Fibroblast of lung (primary cell): ENCODE measurements at regions not wholly inside any gene's neighbourhood (a gene's known extent, or its start where the extent isn't known, plus 50 kb on each side); places are given as distances from the start of the nearest gene placed in this dataset.

Experiments used
- DNase-seq, 2 donors: peaks; one replicate each; pipeline versions ENCODE4 v3.0.0 to v3.0.0-alpha.2; 2010; ENCODE audit warnings: low read depth in 2 of 2
- H2AFZ ChIP-seq: 2 replicates; pipeline ENCODE4 v1.5.1; 2012; ENCODE audit warnings: low read length, control low read depth, inconsistent platforms
- H3K27ac ChIP-seq: 2 replicates; pipeline ENCODE4 v1.5.1; 2011; ENCODE audit warnings: low read length, control low read depth; ENCODE audit not compliant: insufficient read depth
- H3K27me3 ChIP-seq: 2 replicates; pipeline ENCODE4 v1.5.1; 2011; ENCODE audit warnings: mild to moderate bottlenecking, low read length; ENCODE audit not compliant: control insufficient read depth, insufficient read depth
- H3K36me3 ChIP-seq: 2 replicates; pipeline ENCODE4 v1.5.1; 2011; ENCODE audit warnings: low read length; ENCODE audit not compliant: control insufficient read depth, insufficient read depth
- H3K4me1 ChIP-seq: 2 replicates; pipeline ENCODE4 v1.5.1; 2011; ENCODE audit warnings: low read length; ENCODE audit not compliant: control insufficient read depth, insufficient read depth; ENCODE audit errors: extremely low read depth
- H3K4me2 ChIP-seq: 2 replicates; pipeline ENCODE4 v1.5.1; 2011; ENCODE audit warnings: low read length, control low read depth; ENCODE audit not compliant: insufficient read depth; ENCODE audit errors: extremely low read depth
- H3K4me3 ChIP-seq, 4 experiments: fragments of 200-600 bp in 1 of 4; sonication (generic) in 1 of 4; replicated peaks in 1 of 4; 2 replicates each; pipeline ENCODE4 v1.5.1; 2011 to 2016; ENCODE audit warnings: low read length in 4 of 4, low read depth in 3 of 4, mild to moderate bottlenecking in 3 of 4, control low read depth in 2 of 4, inconsistent platforms in 1 of 4, mixed read lengths in 1 of 4; ENCODE audit not compliant: insufficient read depth in 1 of 4; ENCODE audit errors: control extremely low read depth in 1 of 4
- H3K79me2 ChIP-seq: 2 replicates; pipeline ENCODE4 v1.5.1; 2012; ENCODE audit warnings: mild to moderate bottlenecking, low read length, inconsistent platforms; ENCODE audit not compliant: control insufficient read depth, insufficient read depth
- H3K9ac ChIP-seq: 2 replicates; pipeline ENCODE4 v1.5.1; 2011; ENCODE audit warnings: mild to moderate bottlenecking, low read length, control low read depth; ENCODE audit not compliant: insufficient read depth
- H3K9me3 ChIP-seq: 2 replicates; pipeline ENCODE4 v1.5.1; 2012; ENCODE audit warnings: low read depth, low read length; ENCODE audit not compliant: control insufficient read depth, insufficient read depth
- H4K20me1 ChIP-seq: 2 replicates; pipeline ENCODE4 v1.5.1; 2011; ENCODE audit warnings: low read length; ENCODE audit not compliant: control insufficient read depth, insufficient read depth; ENCODE audit errors: extremely low read depth
- CTCF ChIP-seq, 2 donors: IDR thresholded peaks in 1 of 2; conservative IDR thresholded peaks in 1 of 2; 1 replicate in 1 of 2; 2 replicates in 1 of 2; pipeline ENCODE4 v1.5.1; 2011 to 2012; ENCODE audit warnings: low read length in 2 of 2, control low read depth in 1 of 2, inconsistent platforms in 1 of 2, low read depth in 1 of 2, mild to moderate bottlenecking in 1 of 2
- EZH2 ChIP-seq: IDR thresholded peaks from 2 replicates; pipeline ENCODE4 v1.5.1; 2012; ENCODE audit warnings: low read length, control low read depth, mild to moderate bottlenecking; ENCODE audit errors: missing control alignments

GRCh38 chr3:176964661-176965060 is 232.6 kb downstream of the TBL1XR1 start:
- no peaks in the 10 kb centered on the region for H3K27me3 ChIP-seq
- H3K36me3 ChIP-seq = no peaks in the 10 kb centered on the region
- no peak overlapping the region for H3K4me3 ChIP-seq
- no peak for TF ChIP-seq EZH2
- no peak for TF ChIP-seq CTCF (conservative IDR thresholded peaks at IDR 0.05 in 1 of 2, IDR thresholded peaks at IDR 0.05 in 1 of 2; ENCODE audit: low read depth in 1 of 2, low read length in 2 of 2)
- DNase-seq = peak in 1 of 2 donors; percentile 58
- no peak overlapping the region for H3K27ac ChIP-seq
- no peaks in the 10 kb centered on the region for H3K4me1 ChIP-seq
- no peak overlapping the region for H2AFZ ChIP-seq
- no peaks in the 10 kb centered on the region for H3K79me2 ChIP-seq
- no peaks in the 10 kb centered on the region for H4K20me1 ChIP-seq
- H3K9ac ChIP-seq = no peak overlapping the region
- H3K9me3 ChIP-seq = no peaks in the 10 kb centered on the region
- no peak overlapping the region for H3K4me2 ChIP-seq

GRCh38 chr3:176961916-176962315 is 235.4 kb downstream of the TBL1XR1 start:
- H3K9me3 ChIP-seq = no peaks in the 10 kb centered on the region
- no peak overlapping the region for H3K9ac ChIP-seq
- H3K4me3 ChIP-seq = no peak overlapping the region
- no peaks in the 10 kb centered on the region for H3K4me1 ChIP-seq
- no peak overlapping the region for H3K27ac ChIP-seq
- TF ChIP-seq CTCF (conservative IDR thresholded peaks at IDR 0.05 in 1 of 2, IDR thresholded peaks at IDR 0.05 in 1 of 2; ENCODE audit: low read depth in 1 of 2, low read length in 2 of 2) = no peak
- no peak for TF ChIP-seq EZH2
- DNase-seq = peak in 1 of 2 donors; percentile 54
- no peaks in the 10 kb centered on the region for H3K36me3 ChIP-seq
- no peaks in the 10 kb centered on the region for H4K20me1 ChIP-seq
- no peak overlapping the region for H2AFZ ChIP-seq
- no peak overlapping the region for H3K4me2 ChIP-seq
- no peaks in the 10 kb centered on the region for H3K79me2 ChIP-seq
- no peaks in the 10 kb centered on the region for H3K27me3 ChIP-seq

- no peak overlapping the region for H3K9ac ChIP-seq
- H3K4me2 ChIP-seq = no peak overlapping the region
- no peaks in the 10 kb centered on the region for H4K20me1 ChIP-seq
- no peaks in the 10 kb centered on the region for H3K4me1 ChIP-seq
- H3K9me3 ChIP-seq = no peaks in the 10 kb centered on the region
- no peaks in the 10 kb centered on the region for H3K36me3 ChIP-seq
- H3K4me3 ChIP-seq = no peak overlapping the region
- no peak for TF ChIP-seq EZH2
- DNase-seq = no peak
- no peak overlapping the region for H3K27ac ChIP-seq
- no peaks in the 10 kb centered on the region for H3K79me2 ChIP-seq
- H2AFZ ChIP-seq = no peak overlapping the region
- no peaks in the 10 kb centered on the region for H3K27me3 ChIP-seq
These were observed 237.4 kb downstream of the TBL1XR1 start for GRCh38 chr3:176959867-176960266.
